H1 (cell line): ENCODE measurements at regions not wholly inside any gene's neighbourhood (a gene's known extent, or its start where the extent isn't known, plus 50 kb on each side); places are given as distances from the start of the nearest gene placed in this dataset.

Source experiments
- CTCF ChIA-PET: fragments of 300-600 bp; sonication (Branson Sonifier 250); formaldehyde crosslinking; loops from one replicate; lab custom pipeline; 2021; ENCODE audit not compliant: partially characterized antibody; lab: Charles Lee
- POLR2A ChIA-PET: fragments of 300-600 bp; sonication (Branson Sonifier 250); formaldehyde crosslinking; loops from one replicate; lab custom pipeline; 2021; ENCODE audit warnings: inconsistent platforms; ENCODE audit not compliant: partially characterized antibody; lab: Charles Lee
- DNase-seq, 2 experiments: peaks; one replicate each; pipeline versions ENCODE4 v3.0.0 to v3.0.0-alpha.2; 2010 to 2022; ENCODE audit warnings: low spot score in 2 of 2, low read depth in 1 of 2, mixed read lengths in 1 of 2
- FAIRE-seq: peaks from 2 replicates; lab custom pipeline; 2011; peaks lifted over from hg19 to GRCh38; lab: Jason Lieb, UNC
- H2AFZ ChIP-seq: 2 replicates; pipeline ENCODE4 v1.8.1; 2012; ENCODE audit warnings: low read length, inconsistent platforms
- H2AK5ac ChIP-seq: 2 replicates; pipeline ENCODE4 v1.6.1; 2013; ENCODE audit warnings: low read depth, low read length
- H2BK120ac ChIP-seq: replicated peaks from 2 replicates; pipeline ENCODE3; 2013; ENCODE audit warnings: low read depth, low read length, inconsistent platforms
- H2BK12ac ChIP-seq: 2 replicates; pipeline ENCODE4 v1.6.1; 2013; ENCODE audit warnings: low read depth, low read length
- H2BK15ac ChIP-seq: 2 replicates; pipeline ENCODE4 v1.6.1; 2013; ENCODE audit warnings: low read length
- H2BK20ac ChIP-seq: 2 replicates; pipeline ENCODE4 v1.6.1; 2013; ENCODE audit warnings: low read length
- H2BK5ac ChIP-seq: 2 replicates; pipeline ENCODE4 v1.6.1; 2013; ENCODE audit warnings: low read depth, low read length
- H3K14ac ChIP-seq: 2 replicates; pipeline ENCODE4 v1.6.1; 2013; ENCODE audit warnings: inconsistent platforms; ENCODE audit not compliant: insufficient read length
- H3K18ac ChIP-seq: 2 replicates; pipeline ENCODE4 v1.6.1; 2013; ENCODE audit warnings: low read length; ENCODE audit errors: extremely low read depth
- H3K23ac ChIP-seq: 2 replicates; pipeline ENCODE4 v1.6.1; 2013; ENCODE audit warnings: inconsistent platforms; ENCODE audit not compliant: insufficient read length
- H3K23me2 ChIP-seq: 2 replicates; pipeline ENCODE4 v1.6.1; 2013; ENCODE audit warnings: low read depth, low read length
- H3K27ac ChIP-seq: 2 replicates; pipeline ENCODE4 v1.6.1; 2011; ENCODE audit warnings: low read depth, low read length, inconsistent platforms
- H3K27me3 ChIP-seq, 4 experiments: replicated peaks in 1 of 4; 1 replicate in 1 of 4; 2 replicates in 3 of 4; pipeline versions ENCODE4 v1.6.1 to v1.8.1; 2011 to 2013; ENCODE audit warnings: low read length in 3 of 4, mild to moderate bottlenecking in 3 of 4, inconsistent platforms in 2 of 4, mixed read lengths in 2 of 4, moderate library complexity in 1 of 4; ENCODE audit not compliant: control insufficient read depth in 3 of 4, insufficient read depth in 3 of 4; ENCODE audit errors: extremely low read depth in 1 of 4
- H3K36me3 ChIP-seq, 4 experiments: 2 replicates each; pipeline versions ENCODE4 v1.6.1 to v1.8.1; 2011 to 2013; ENCODE audit warnings: mild to moderate bottlenecking in 4 of 4, low read length in 3 of 4, moderate library complexity in 2 of 4, control low read depth in 1 of 4, inconsistent platforms in 1 of 4; ENCODE audit not compliant: insufficient read depth in 4 of 4, control insufficient read depth in 2 of 4
- H3K4ac ChIP-seq: replicated peaks from 2 replicates; pipeline ENCODE3; 2013; ENCODE audit warnings: low read length, low read depth, mixed read lengths, inconsistent platforms; ENCODE audit not compliant: insufficient read length
- H3K4me1 ChIP-seq, 4 experiments: replicated peaks in 1 of 4; 1 replicate in 1 of 4; 2 replicates in 3 of 4; pipeline versions ENCODE4 v1.6.1 to v1.8.1; 2011 to 2013; ENCODE audit warnings: low read length in 3 of 4, inconsistent platforms in 2 of 4, mixed read lengths in 1 of 4; ENCODE audit not compliant: insufficient read depth in 4 of 4, control insufficient read depth in 3 of 4
- H3K4me2 ChIP-seq, 2 experiments: 2 replicates each; pipeline versions ENCODE4 v1.6.1 to v1.8.1; 2011 to 2013; ENCODE audit warnings: low read depth in 2 of 2, low read length in 2 of 2, control low read depth in 1 of 2, inconsistent platforms in 1 of 2, mild to moderate bottlenecking in 1 of 2; ENCODE audit not compliant: insufficient read depth in 1 of 2
- H3K4me3 ChIP-seq, 4 experiments: fragments of 200-600, 300-600 bp in 1 of 4; sonication (generic), shearing (Covaris generic), sonication (Bioruptor Twin) in 1 of 4; 2 replicates each; pipeline versions ENCODE4 v1.5.1 to v1.8.1; 2011 to 2016; ENCODE audit warnings: low read length in 4 of 4, low read depth in 3 of 4, control low read depth in 2 of 4, inconsistent platforms in 2 of 4, mild to moderate bottlenecking in 2 of 4, mixed read lengths in 1 of 4, moderate library complexity in 1 of 4; ENCODE audit not compliant: insufficient read depth in 2 of 4; ENCODE audit errors: extremely low read depth in 1 of 4
- H3K56ac ChIP-seq: replicated peaks from 2 replicates; pipeline ENCODE3; 2013; ENCODE audit warnings: low read depth, mild to moderate bottlenecking, mixed read lengths, low read length, inconsistent platforms; ENCODE audit not compliant: insufficient read length
- H3K79me1 ChIP-seq: 2 replicates; pipeline ENCODE4 v1.6.1; 2013; ENCODE audit warnings: low read depth, low read length, control low read depth
- H3K79me2 ChIP-seq, 2 experiments: 2 replicates each; pipeline versions ENCODE4 v1.6.1 to v1.8.1; 2012 to 2013; ENCODE audit warnings: low read length in 2 of 2, mild to moderate bottlenecking in 2 of 2, inconsistent platforms in 1 of 2; ENCODE audit not compliant: insufficient read depth in 2 of 2, control insufficient read depth in 1 of 2
- H3K9ac ChIP-seq, 4 experiments: replicated peaks in 1 of 4; 1 replicate in 1 of 4; 2 replicates in 3 of 4; pipeline versions ENCODE4 v1.6.1 to v1.8.1; 2011 to 2013; ENCODE audit warnings: low read depth in 3 of 4, low read length in 3 of 4, control low read depth in 2 of 4, mild to moderate bottlenecking in 2 of 4, moderate library complexity in 2 of 4, inconsistent platforms in 1 of 4; ENCODE audit errors: extremely low read depth in 1 of 4
- H3K9me3 ChIP-seq, 2 experiments: 2 replicates each; pipeline versions ENCODE4 v1.6.1 to v1.8.1; 2012 to 2013; ENCODE audit warnings: mild to moderate bottlenecking in 2 of 2, moderate library complexity in 2 of 2, control low read depth in 1 of 2, inconsistent platforms in 1 of 2, low read depth in 1 of 2, low read length in 1 of 2, mixed read lengths in 1 of 2; ENCODE audit not compliant: insufficient read depth in 2 of 2
- H4K20me1 ChIP-seq, 2 experiments: replicated peaks in 1 of 2; 2 replicates each; pipeline versions ENCODE3 to v1.8.1; 2011 to 2013; ENCODE audit warnings: inconsistent platforms in 2 of 2, low read length in 2 of 2, mild to moderate bottlenecking in 1 of 2; ENCODE audit not compliant: insufficient read depth in 2 of 2, control insufficient read depth in 1 of 2
- H4K5ac ChIP-seq: 2 replicates; pipeline ENCODE4 v1.6.1; 2013; ENCODE audit warnings: low read length, low read depth, mixed read lengths, inconsistent platforms; ENCODE audit not compliant: insufficient read length
- H4K8ac ChIP-seq: 2 replicates; pipeline ENCODE4 v1.8.0; 2013; ENCODE audit warnings: mild to moderate bottlenecking, moderate library complexity, low read length, inconsistent platforms; ENCODE audit not compliant: insufficient read depth; ENCODE audit errors: extremely low read depth
- H4K91ac ChIP-seq: replicated peaks from 2 replicates; pipeline ENCODE3; 2013; ENCODE audit warnings: low read length, mixed read lengths, inconsistent platforms; ENCODE audit not compliant: insufficient read length
- CBX8 ChIP-seq: fragments of 300-800, 300-1000 bp; sonication (generic); IDR thresholded peaks from 2 replicates; pipeline ENCODE4 v1.7.1; 2016; ENCODE audit warnings: low read depth, low read length, borderline replicate concordance
- CHD1 ChIP-seq: IDR thresholded peaks from 2 replicates; pipeline ENCODE4 v1.6.1; 2012; ENCODE audit warnings: low read depth, low read length, improper control_type of control experiment
- CREB1 ChIP-seq: IDR thresholded peaks from 2 replicates; pipeline ENCODE4 v1.6.1; 2012; ENCODE audit warnings: inconsistent platforms
- GABPA ChIP-seq: IDR thresholded peaks from 2 replicates; pipeline ENCODE4 v1.6.1; 2011; ENCODE audit warnings: mild to moderate bottlenecking, low read length, moderate library complexity, borderline replicate concordance; ENCODE audit not compliant: insufficient read depth
- RBBP5 ChIP-seq: IDR thresholded peaks from 2 replicates; pipeline ENCODE4 v1.7.1; 2012; ENCODE audit warnings: low read depth, mild to moderate bottlenecking, inconsistent platforms, low read length, moderate library complexity, borderline replicate concordance
- RFX5 ChIP-seq: IDR thresholded peaks from 2 replicates; pipeline ENCODE4 v1.6.1; 2011; ENCODE audit warnings: low read depth, low read length, improper control_type of control experiment, borderline replicate concordance
- RNF2 ChIP-seq: fragments of 200-900, 300-1000 bp; sonication (generic); IDR thresholded peaks from 2 replicates; pipeline ENCODE4 v1.7.1; 2016; ENCODE audit warnings: borderline replicate concordance, low read depth, mild to moderate bottlenecking, antibody characterized with exemption, low read length; ENCODE audit not compliant: poor library complexity, severe bottlenecking; ENCODE audit errors: missing control alignments
- SP2 ChIP-seq: IDR thresholded peaks from 2 replicates; pipeline ENCODE4 v1.6.1; 2012; ENCODE audit warnings: mild to moderate bottlenecking, low read length, inconsistent platforms
- SRF ChIP-seq: IDR thresholded peaks from 2 replicates; pipeline ENCODE4 v1.6.1; 2011; ENCODE audit warnings: mild to moderate bottlenecking, low read depth, low read length, moderate library complexity
- WGBS, 2 experiments: shearing (Covaris generic) in 1 of 2; methylation state at CpG; one replicate each; pipeline versions ENCODE4 v1.1.6 to v1.1.7; 2013 to 2015; ENCODE audit warnings: low lambda C conversion rate in 2 of 2, mixed read lengths in 2 of 2, inconsistent platforms in 1 of 2, low coverage in 1 of 2, missing lambda C conversion rate in 1 of 2; ENCODE audit not compliant: insufficient replicate concordance in 2 of 2, insufficient coverage in 1 of 2, insufficient read length in 1 of 2; ENCODE audit errors: extremely low coverage in 1 of 2, missing lambda C conversion rate in 1 of 2; 5-methylcytosine and 5-hydroxymethylcytosine counted together
- TF ChIP-seq, protein P1 (sequence below): IDR thresholded peaks from 2 replicates; pipeline ENCODE4 v1.6.1; 2012; ENCODE audit warnings: inconsistent platforms
- TF ChIP-seq, protein P2 (sequence below): IDR thresholded peaks from 2 replicates; pipeline ENCODE4 v1.6.1; 2012; ENCODE audit warnings: inconsistent platforms
- TF ChIP-seq, protein P3 (sequence below): IDR thresholded peaks from 2 replicates; pipeline ENCODE4 v1.6.1; 2012; ENCODE audit warnings: low read length, inconsistent platforms

DNA sequence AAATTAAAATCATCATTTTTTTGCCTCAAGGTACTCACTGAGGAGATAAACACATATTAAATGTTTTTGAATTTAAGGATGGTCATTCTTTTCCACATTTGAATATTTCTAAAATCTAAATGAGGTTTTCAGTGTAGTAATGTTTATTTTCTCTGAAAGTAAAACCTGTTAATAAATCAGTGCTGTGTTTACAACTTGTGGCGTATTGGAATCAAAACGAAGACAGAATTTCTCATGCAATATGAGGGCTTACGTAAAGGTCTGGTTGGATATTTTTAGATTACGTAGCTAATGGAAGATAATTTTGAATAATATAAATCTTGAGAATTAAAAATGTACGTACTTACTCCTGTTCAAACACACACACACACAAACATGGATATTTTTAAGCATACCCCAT lies 106.8 kb upstream of the LUZP2 start:
- Histone ChIP-seq H3K36me3 (no peaks in the 10 kb centered on the region), H4K8ac (no peak overlapping the region), H2BK15ac (no peak overlapping the region), H4K5ac (no peak overlapping the region), H4K91ac (no peak overlapping the region), H3K27me3 (no peaks in the 10 kb centered on the region), H3K79me2 (no peaks in the 10 kb centered on the region), H3K23ac (no peak overlapping the region), H3K4me3 (no peak overlapping the region), H3K23me2 (no peaks in the 10 kb centered on the region), H3K9ac (no peak overlapping the region), H2AK5ac (no peak overlapping the region), H3K4me2 (no peak overlapping the region), H2BK12ac (no peak overlapping the region), H2BK20ac (no peak overlapping the region), H4K20me1 (no peaks in the 10 kb centered on the region), H3K79me1 (no peaks in the 10 kb centered on the region), H2BK5ac (no peak overlapping the region), H3K9me3 (no peaks in the 10 kb centered on the region), H2AFZ (no peak overlapping the region), H3K18ac (no peak overlapping the region), H3K27ac (no peak overlapping the region), H3K14ac (no peak overlapping the region), H3K56ac (no peak overlapping the region), H3K4ac (no peak overlapping the region), H2BK120ac (no peak overlapping the region), H3K4me1 (no peaks in the 10 kb centered on the region)
- 69% methylated on average over 5 of the region's 5 CpGs; no CpG with 5 or more reads in 1 of the 2 experiments for WGBS, 2 experiments
- TF ChIP-seq RNF2 = no peak
- TF ChIP-seq, protein P1, sequence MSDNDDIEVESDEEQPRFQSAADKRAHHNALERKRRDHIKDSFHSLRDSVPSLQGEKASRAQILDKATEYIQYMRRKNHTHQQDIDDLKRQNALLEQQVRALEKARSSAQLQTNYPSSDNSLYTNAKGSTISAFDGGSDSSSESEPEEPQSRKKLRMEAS = no peak
- TF ChIP-seq GABPA = no peak
- no peak for TF ChIP-seq RFX5
- TF ChIP-seq RBBP5 = no peak
- TF ChIP-seq, protein P2, sequence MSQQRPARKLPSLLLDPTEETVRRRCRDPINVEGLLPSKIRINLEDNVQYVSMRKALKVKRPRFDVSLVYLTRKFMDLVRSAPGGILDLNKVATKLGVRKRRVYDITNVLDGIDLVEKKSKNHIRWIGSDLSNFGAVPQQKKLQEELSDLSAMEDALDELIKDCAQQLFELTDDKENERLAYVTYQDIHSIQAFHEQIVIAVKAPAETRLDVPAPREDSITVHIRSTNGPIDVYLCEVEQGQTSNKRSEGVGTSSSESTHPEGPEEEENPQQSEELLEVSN = no peak
- TF ChIP-seq SRF = no peak
- no peak for TF ChIP-seq SP2
- TF ChIP-seq CHD1 = no peak
- TF ChIP-seq, protein P3, sequence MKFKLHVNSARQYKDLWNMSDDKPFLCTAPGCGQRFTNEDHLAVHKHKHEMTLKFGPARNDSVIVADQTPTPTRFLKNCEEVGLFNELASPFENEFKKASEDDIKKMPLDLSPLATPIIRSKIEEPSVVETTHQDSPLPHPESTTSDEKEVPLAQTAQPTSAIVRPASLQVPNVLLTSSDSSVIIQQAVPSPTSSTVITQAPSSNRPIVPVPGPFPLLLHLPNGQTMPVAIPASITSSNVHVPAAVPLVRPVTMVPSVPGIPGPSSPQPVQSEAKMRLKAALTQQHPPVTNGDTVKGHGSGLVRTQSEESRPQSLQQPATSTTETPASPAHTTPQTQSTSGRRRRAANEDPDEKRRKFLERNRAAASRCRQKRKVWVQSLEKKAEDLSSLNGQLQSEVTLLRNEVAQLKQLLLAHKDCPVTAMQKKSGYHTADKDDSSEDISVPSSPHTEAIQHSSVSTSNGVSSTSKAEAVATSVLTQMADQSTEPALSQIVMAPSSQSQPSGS = no peak
- TF ChIP-seq CREB1 = no peak
- no peak for TF ChIP-seq CBX8
- POLR2A ChIA-PET = no interaction called here
- FAIRE-seq (no peak), DNase-seq (no peak)
- CTCF ChIA-PET = no interaction called here
